GM23338 (cell line): ENCODE measurements at regions not wholly inside any gene's neighbourhood (a gene's known extent, or its start where the extent isn't known, plus 50 kb on each side); places are given as distances from the start of the nearest gene placed in this dataset.
"Not testable (repeated sequence)": the region's sequence is repeated elsewhere in the genome, so short reads cannot be mapped to it uniquely, and the experiment has no call there.

Experiments used
- ATAC-seq: fragments of 200-7000 bp; cut with Tn5 transposase; 3 replicates; pipeline ENCODE4 v1.9.1; 2020
- DNase-seq: peaks from one replicate; pipeline ENCODE4 v3.0.0-alpha.2; 2015; ENCODE audit warnings: low spot score
- H2AFZ ChIP-seq: fragments of 200-600 bp; sonication (generic); 2 replicates; pipeline ENCODE4 v1.8.0; 2016; ENCODE audit warnings: antibody characterized with exemption, mild to moderate bottlenecking, moderate library complexity
- H3F3A ChIP-seq: fragments of 200-600 bp; sonication (generic); replicated peaks from 2 replicates; pipeline ENCODE4 v1.8.0; 2017; ENCODE audit warnings: antibody characterized with exemption, mixed run types, low read depth
- H3K27ac ChIP-seq: fragments of 200-600 bp; sonication (generic); 2 replicates; pipeline ENCODE4 v1.6.1; 2016; ENCODE audit warnings: low read depth
- H3K27me3 ChIP-seq: fragments of 200-600 bp; sonication (generic); 2 replicates; pipeline ENCODE4 v1.8.0; 2016; ENCODE audit warnings: mild to moderate bottlenecking, mixed run types, moderate library complexity; ENCODE audit not compliant: insufficient read depth
- H3K36me3 ChIP-seq: fragments of 200-600 bp; sonication (generic); 2 replicates; pipeline ENCODE4 v1.8.0; 2016; ENCODE audit warnings: mild to moderate bottlenecking; ENCODE audit not compliant: insufficient read depth
- H3K4me1 ChIP-seq: fragments of 200-600 bp; sonication (generic); 2 replicates; pipeline ENCODE4 v1.8.0; 2016; ENCODE audit warnings: mild to moderate bottlenecking, moderate library complexity; ENCODE audit not compliant: insufficient read depth
- H3K4me2 ChIP-seq: fragments of 200-600 bp; sonication (generic); 2 replicates; pipeline ENCODE4 v1.7.1; 2017; ENCODE audit warnings: mixed run types
- H3K4me3 ChIP-seq: fragments of 200-600 bp; sonication (generic); 2 replicates; pipeline ENCODE4 v1.6.1; 2016; ENCODE audit warnings: mixed run types
- H3K79me2 ChIP-seq: fragments of 200-600 bp; sonication (generic); replicated peaks from 2 replicates; pipeline ENCODE4 v1.8.0; 2017; ENCODE audit warnings: mild to moderate bottlenecking; ENCODE audit not compliant: insufficient read depth
- H3K9me2 ChIP-seq: fragments of 200-600 bp; sonication (generic); 2 replicates; pipeline ENCODE4 v1.8.0; 2017; ENCODE audit not compliant: insufficient read depth
- H4K20me1 ChIP-seq: fragments of 200-600 bp; sonication (generic); replicated peaks from 2 replicates; pipeline ENCODE4 v1.8.0; 2017; ENCODE audit warnings: mild to moderate bottlenecking; ENCODE audit not compliant: insufficient read depth
- H3K27ac Mint-ChIP-seq: 2 replicates; pipeline ENCODE4 v1.8.0; 2020; ENCODE audit warnings: inconsistent platforms, mild to moderate bottlenecking, moderate library complexity, mixed read lengths
- H3K27me3 Mint-ChIP-seq: 3 replicates; pipeline ENCODE4 v1.8.0; 2022; ENCODE audit warnings: low read depth, mild to moderate bottlenecking, moderate library complexity, mixed read lengths, inconsistent platforms; ENCODE audit not compliant: insufficient read depth, poor library complexity
- H3K36me3 Mint-ChIP-seq: 3 replicates; pipeline ENCODE4 v1.8.0; 2021; ENCODE audit warnings: low read depth, mild to moderate bottlenecking, inconsistent platforms, moderate library complexity, mixed read lengths
- H3K4me1 Mint-ChIP-seq: 3 replicates; pipeline ENCODE4 v1.8.0; 2020; ENCODE audit warnings: mild to moderate bottlenecking, inconsistent platforms, mixed read lengths
- H3K4me3 Mint-ChIP-seq: 3 replicates; pipeline ENCODE4 v1.8.0; 2021; ENCODE audit warnings: moderate library complexity, mild to moderate bottlenecking, inconsistent platforms, mixed read lengths
- H3K9me3 Mint-ChIP-seq: 3 replicates; pipeline ENCODE4 v1.8.0; 2020; ENCODE audit warnings: moderate library complexity, mild to moderate bottlenecking, inconsistent platforms, mixed read lengths
- CREB1 ChIP-seq: fragments of 250-450 bp; sonication (Bioruptor Pico); IDR thresholded peaks from 2 replicates; pipeline ENCODE4 v1.5.0; 2020; ENCODE audit warnings: low read depth, mild to moderate bottlenecking, moderate library complexity
- ETS1 ChIP-seq: IDR thresholded peaks from 2 replicates; pipeline ENCODE4 v1.6.1; 2016; ENCODE audit warnings: antibody characterized with exemption
- EZH2phosphoT487 ChIP-seq: fragments of 200-600 bp; sonication (generic); IDR thresholded peaks from one replicate; pipeline ENCODE4 v1.8.1; 2018; ENCODE audit warnings: antibody characterized with exemption; ENCODE audit not compliant: unreplicated experiment
- ZNF114 ChIP-seq: fragments of 250-450 bp; sonication (Bioruptor Pico); IDR thresholded peaks from 2 replicates; pipeline ENCODE4 v1.5.0; 2020; ENCODE audit warnings: mild to moderate bottlenecking, moderate library complexity
- ZNF462 ChIP-seq: fragments of 250-450 bp; sonication (Bioruptor Pico); IDR thresholded peaks from 2 replicates; pipeline ENCODE4 v1.5.0; 2020; ENCODE audit warnings: mild to moderate bottlenecking, moderate library complexity

- not testable (repeated sequence) for H3K27me3 Mint-ChIP-seq, H3K4me3 ChIP-seq, H3K27me3 ChIP-seq, H4K20me1 ChIP-seq, H3K27ac ChIP-seq, H3K4me2 ChIP-seq, H3K9me2 ChIP-seq, H3K4me3 Mint-ChIP-seq, H3K79me2 ChIP-seq, H3K36me3 Mint-ChIP-seq, H3F3A ChIP-seq, H2AFZ ChIP-seq, DNase-seq, ATAC-seq, H3K36me3 ChIP-seq, H3K4me1 ChIP-seq, H3K27ac Mint-ChIP-seq, H3K4me1 Mint-ChIP-seq
- peaks cover 75% of the 10 kb centered on the region for H3K9me3 Mint-ChIP-seq
Measured at GRCh38 chr3:5608971-5609370, 421.5 kb downstream of the EDEM1 start.

- H3K4me3 Mint-ChIP-seq, result no peak overlapping the region
- Histone ChIP-seq H3K9me2 (no peaks in the 10 kb centered on the region), H3K4me2 (no peak overlapping the region), H3F3A (no peaks in the 10 kb centered on the region), H3K27ac (no peak overlapping the region), H3K36me3 (0 out of 2 replicates have a peak, but pooled peaks cover 8% of the 10 kb centered on the region), H2AFZ (no peak overlapping the region), H4K20me1 (no peaks in the 10 kb centered on the region), H3K4me1 (no peaks in the 10 kb centered on the region), H3K4me3 (no peak overlapping the region), H3K27me3 (no peaks in the 10 kb centered on the region), H3K79me2 (no peaks in the 10 kb centered on the region)
- peaks cover 61% of the 10 kb centered on the region for H3K9me3 Mint-ChIP-seq
- TF ChIP-seq EZH2phosphoT487, result no peak
- no peak for TF ChIP-seq ZNF114 (CRISPR knock-in tag)
- TF ChIP-seq CREB1, result no peak
- no peak for TF ChIP-seq ETS1
- no peak overlapping the region for H3K27ac Mint-ChIP-seq
- H3K36me3 Mint-ChIP-seq, result peaks cover 3% of the 10 kb centered on the region; the same call in 2 of the 3 replicates
- no peaks in the 10 kb centered on the region for H3K27me3 Mint-ChIP-seq
- DNase-seq, result no peak
- no peaks in the 10 kb centered on the region for H3K4me1 Mint-ChIP-seq
- ATAC-seq, result no peak
Measured at GRCh38 chr3:5613599-5613998, 426.1 kb downstream of the EDEM1 start.

- no peak overlapping the region for H3K4me3 ChIP-seq
- Mint-ChIP-seq H3K27ac (no peak overlapping the region), H3K27me3 (no peaks in the 10 kb centered on the region), H3K4me3 (no peak overlapping the region), H3K9me3 (peaks cover 58% of the 10 kb centered on the region), H3K36me3 (peaks cover 3% of the 10 kb centered on the region; the same call in 1 of the 3 replicates), H3K4me1 (no peaks in the 10 kb centered on the region)
- TF ChIP-seq EZH2phosphoT487 (no peak), ZNF462 (CRISPR knock-in tag) (no peak), ETS1 (no peak), CREB1 (no peak)
- H3K27me3 ChIP-seq, result no peaks in the 10 kb centered on the region
- H3K79me2 ChIP-seq, result no peaks in the 10 kb centered on the region
- H3K4me2 ChIP-seq, result no peak overlapping the region
- H3K27ac ChIP-seq, result no peak overlapping the region
- no peak overlapping the region for H2AFZ ChIP-seq
- H3K9me2 ChIP-seq, result no peaks in the 10 kb centered on the region
- no peaks in the 10 kb centered on the region for H3F3A ChIP-seq
- H3K4me1 ChIP-seq, result no peaks in the 10 kb centered on the region
- no peaks in the 10 kb centered on the region for H4K20me1 ChIP-seq
- 0 out of 2 replicates have a peak, but pooled peaks cover 12% of the 10 kb centered on the region for H3K36me3 ChIP-seq
- ATAC-seq (no peak), DNase-seq (no peak)
Measured at GRCh38 chr3:5616873-5617272, 429.4 kb downstream of the EDEM1 start.
